ENCODE measurements at regions not wholly inside any gene's neighbourhood (a gene's known extent, or its start where the extent isn't known, plus 50 kb on each side); places are given as distances from the start of the nearest gene placed in this dataset.

DNA sequence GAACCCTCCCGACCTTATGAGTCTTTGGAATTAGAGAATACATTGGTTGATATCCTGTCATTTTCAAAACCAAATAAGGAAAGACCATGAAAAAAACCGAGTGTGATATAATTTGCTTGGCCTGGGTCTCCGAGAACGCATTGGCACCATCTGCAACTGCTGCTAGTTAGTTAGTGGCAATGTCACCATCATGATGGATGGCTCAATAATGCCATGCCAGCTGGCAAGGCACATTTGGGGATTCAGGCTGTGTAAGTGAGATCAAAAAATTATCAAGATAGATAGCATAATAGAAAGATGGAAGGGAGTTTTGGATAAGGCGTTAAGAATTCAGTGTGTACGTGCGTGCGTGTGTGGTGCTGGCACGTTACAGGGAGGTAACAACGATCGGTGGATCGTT lies 134.7 kb upstream of the TCERG1L start:
- no peak for FAIRE-seq

DNA sequence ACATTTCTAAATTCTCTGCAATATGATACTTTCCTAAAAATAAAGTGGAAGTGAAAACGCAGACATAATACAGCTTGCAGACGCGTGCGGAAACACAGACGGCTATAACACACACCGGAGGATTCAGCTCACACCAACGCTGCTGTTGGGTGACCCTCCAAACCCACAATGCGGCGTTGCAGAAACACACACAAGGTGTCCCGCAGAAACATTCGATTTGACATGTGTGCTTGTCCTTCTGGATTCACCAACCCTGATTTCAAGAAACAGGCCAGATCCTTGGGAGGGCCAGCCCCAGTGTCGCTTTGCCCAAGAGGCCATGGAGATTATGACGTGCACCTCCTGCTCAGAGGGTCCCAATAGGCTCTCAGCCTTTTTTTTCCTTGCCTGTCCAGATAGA lies 136.7 kb upstream of the TCERG1L start:
- no peak for FAIRE-seq

DNA sequence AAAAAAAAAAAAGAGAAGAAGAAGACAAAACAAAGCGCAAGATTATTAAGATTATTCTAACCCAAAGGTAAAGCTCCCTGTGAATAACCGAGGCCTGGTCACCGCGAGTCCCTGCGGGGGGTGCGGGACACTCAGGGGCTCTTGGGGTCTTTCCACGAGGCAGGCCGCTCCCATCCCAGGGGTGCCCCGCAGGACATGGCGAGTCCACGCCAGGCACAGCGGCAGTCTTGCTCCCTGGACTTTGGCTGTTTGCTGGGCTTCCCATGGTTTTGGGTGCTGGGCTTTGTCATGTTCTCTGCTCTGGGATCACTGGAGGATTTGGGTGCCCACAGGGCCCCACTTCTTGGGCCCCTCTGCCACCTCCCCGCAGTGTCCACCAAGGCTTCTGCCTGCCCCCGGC lies 137.4 kb upstream of the TCERG1L start:
- no peak for FAIRE-seq

DNA sequence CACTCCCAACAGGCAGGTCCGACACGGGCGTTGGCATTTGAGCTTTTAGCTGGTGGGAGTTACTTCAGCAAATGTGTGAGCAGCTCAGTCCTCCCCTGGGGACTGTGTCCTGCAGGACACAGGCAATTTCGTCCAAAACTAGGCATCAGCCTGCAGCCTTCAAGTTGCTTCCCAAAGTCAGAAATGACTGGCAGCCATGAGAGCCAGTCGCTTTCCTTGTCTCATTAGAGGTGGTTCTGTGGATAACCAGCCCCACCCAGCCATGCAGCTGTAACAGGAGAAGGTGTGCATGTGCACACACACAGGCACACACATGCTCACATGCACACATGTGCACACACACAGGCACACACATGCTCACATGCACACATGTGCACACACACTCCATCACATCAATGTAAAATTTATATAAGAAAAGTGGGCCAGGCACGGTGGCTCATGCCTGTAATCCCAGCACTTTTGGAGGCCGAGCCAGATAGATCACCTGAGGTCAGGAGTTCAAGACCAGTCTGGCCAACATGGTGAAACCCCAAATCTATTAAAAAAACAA lies 138.8 kb upstream of the TCERG1L start:
- FAIRE-seq: no peak

DNA sequence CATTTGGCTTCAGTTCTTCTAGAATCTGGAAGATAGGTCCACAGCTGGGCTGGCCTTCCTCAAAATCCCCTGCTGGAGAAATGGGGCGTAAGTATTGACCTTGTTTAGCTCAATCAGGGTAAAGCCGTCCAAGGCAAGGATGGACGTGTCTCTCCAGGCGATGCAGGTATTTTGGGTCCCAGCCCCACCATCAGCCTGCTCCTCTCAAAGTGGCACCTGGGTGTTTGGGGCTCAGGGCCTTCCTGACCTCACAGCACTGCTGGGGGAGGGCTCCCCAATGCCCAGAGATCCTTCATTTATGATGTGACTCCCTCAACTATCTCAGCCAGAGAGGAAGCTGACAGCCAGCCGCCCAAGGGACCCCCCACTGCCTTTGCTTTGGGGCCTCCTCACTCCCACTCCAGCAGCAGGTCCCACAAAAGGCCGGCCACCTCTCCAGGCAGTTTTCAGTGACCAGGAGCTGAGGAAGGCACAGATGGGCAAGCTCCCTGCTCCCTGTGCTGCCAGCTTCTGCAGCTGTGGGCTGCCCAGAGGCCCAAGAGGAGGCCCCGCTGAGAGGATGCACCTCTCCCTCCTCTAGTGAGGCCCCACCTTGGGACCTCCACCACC lies 140.0 kb upstream of the TCERG1L start:
- no peak for FAIRE-seq

GRCh38 chr10:131452926-131453720 lies 141.6 kb upstream of the TCERG1L start:
- FAIRE-seq: no peak

DNA sequence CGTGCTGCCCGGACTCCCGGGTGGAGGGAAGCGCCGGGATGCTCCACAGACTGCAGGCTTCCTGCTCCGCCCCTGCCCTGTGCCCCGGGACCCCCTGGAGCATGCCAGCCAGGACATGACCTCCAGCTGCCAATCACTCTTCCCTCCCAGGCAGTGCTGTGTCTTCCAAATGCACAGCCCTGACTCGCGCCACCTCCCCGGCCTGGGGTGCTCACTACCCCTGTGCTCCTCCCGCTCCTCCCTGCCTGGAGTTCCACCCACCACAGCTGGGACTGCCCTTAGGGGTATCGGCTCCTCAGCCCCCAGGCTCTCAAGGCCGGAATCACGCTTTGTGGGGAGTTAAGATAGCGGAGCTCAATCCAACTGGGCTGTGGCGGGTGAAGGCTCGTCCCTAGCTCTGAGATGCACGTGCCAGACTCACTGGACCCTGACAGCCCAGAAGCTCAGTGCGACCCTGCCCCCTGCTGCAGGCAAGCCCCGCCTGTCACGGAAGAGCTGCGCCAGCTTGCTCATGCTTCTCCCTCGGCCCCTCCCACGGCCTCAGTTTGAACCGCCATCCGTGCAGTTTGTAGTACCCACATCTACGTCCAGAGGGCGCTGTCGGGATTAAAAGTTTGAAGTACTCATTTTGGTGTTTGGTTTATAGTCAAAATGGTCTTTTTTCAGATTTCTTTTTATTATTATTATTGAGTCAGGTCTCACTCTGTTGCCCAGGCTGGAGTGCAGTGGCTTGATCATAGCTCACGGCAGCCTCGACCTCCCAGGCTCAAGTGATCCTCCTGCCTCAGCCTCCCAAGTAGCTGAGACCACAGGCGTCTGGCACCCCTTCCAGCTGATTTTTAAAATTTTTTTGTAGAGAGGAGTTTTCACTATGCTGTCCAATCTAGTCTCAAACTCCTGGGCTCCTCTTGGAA lies 142.5 kb upstream of the TCERG1L start:
- FAIRE-seq: peak; percentile 66

- no peak for FAIRE-seq
Observed at GRCh38 chr10:131456411-131456810, 144.9 kb upstream of the TCERG1L start.

- no peak for FAIRE-seq
Observed at GRCh38 chr10:131461093-131461492, 149.6 kb upstream of the TCERG1L start.

DNA sequence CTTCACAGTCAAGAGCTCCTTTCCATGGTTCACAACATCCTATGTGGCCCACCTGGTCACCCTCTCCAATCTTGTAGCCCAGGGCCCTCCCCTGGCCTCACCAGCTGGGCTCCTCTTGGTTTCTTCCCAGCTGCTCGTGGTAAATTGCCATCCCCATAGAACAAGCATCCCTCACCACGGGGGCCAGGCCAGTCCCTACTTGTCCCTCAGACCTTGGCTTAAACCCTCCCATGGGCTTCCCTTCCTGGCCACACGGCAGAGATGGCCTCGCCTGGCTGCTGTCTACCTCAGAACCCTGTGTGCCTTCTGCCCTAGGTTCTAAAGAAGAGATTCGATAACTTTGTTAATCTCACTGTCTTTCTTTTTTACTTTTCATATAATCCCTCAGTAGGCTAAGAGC lies 153.3 kb upstream of the TCERG1L start:
- no peak for FAIRE-seq

GRCh38 chr10:131469551-131469950 lies 158.0 kb upstream of the TCERG1L start:
- no peak for FAIRE-seq

DNA sequence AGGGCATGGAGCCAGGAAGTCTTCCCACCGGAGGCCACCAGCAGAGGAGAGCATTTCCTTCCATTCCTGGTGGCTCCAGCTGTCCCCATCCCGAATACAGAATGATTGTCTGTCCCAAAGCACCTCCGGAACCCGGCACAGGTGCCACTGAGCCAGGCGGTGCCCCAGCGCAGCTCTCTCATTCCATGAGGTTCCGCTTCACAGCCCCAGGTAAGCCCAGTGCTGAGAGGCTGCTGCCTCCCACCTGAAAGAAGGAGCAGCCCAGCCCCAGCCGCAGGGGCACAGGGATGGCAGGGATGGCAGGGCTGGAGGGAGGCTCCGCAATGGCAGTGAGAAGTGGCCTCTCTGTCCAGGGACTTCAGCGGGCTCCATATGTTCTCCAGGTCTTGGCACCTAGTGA lies 162.1 kb upstream of the TCERG1L start:
- no peak for FAIRE-seq

DNA sequence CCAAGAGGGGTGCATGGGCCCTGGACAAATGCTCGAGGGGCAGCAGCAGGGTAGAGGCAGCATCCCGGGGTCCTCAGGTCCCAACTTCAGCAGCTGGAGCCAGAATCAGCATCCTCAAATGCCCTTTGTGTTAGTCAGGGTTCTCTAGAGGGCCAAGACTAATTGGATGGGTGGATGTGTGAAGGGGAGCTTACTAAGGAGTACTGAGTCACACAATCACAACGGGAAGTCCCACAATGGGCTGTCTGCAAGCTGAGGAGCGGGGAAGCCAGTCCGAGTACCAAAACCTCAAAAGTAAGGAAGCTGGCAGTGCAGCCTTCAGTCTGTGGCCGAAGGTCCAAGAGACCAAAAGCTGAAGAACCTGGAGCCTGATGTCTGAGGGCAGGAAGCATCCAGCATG lies 162.9 kb upstream of the TCERG1L start:
- no peak for FAIRE-seq

DNA sequence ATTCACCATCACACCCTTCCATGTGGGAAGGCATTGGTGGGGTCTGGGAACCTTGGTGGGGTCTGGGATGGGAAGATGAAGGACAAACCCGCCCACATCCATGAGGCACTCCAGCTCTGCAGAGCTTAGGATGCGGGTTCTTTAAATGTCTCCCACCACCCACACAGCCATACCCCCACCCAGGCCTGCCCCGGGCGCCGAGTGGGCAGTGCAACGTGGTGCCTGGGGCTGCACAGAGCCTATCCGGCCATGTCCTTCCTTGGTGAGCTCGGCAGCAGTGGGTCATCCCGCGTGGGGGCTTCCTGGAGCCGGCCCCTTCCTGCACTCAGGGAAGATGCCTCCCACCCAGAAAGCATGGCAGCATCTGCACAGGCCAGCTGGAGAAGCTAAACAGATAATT lies 163.5 kb upstream of the TCERG1L start:
- FAIRE-seq: no peak

DNA sequence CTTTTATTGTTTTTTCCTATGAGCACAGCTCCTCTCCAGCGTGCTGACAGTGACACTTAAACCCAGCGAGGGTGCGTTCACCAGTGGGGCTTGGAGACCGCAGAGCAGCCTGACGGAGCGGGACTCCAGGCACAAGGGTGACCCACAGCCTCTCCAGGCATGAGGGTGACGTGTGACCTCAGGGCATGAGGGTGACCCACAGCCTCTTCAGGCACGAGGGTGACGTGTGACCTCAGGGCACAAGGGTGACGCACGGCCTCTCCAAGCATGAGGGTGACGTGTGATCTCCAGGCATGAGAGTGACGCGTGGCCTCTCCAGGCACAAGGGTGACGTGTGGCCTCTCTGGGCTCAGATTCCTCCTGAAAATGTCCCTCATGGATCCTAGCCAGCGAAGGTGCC lies 164.3 kb upstream of the TCERG1L start:
- FAIRE-seq: no peak

GRCh38 chr10:131477457-131478121 lies 166.1 kb upstream of the TCERG1L start:
- FAIRE-seq: peak; percentile 97

DNA sequence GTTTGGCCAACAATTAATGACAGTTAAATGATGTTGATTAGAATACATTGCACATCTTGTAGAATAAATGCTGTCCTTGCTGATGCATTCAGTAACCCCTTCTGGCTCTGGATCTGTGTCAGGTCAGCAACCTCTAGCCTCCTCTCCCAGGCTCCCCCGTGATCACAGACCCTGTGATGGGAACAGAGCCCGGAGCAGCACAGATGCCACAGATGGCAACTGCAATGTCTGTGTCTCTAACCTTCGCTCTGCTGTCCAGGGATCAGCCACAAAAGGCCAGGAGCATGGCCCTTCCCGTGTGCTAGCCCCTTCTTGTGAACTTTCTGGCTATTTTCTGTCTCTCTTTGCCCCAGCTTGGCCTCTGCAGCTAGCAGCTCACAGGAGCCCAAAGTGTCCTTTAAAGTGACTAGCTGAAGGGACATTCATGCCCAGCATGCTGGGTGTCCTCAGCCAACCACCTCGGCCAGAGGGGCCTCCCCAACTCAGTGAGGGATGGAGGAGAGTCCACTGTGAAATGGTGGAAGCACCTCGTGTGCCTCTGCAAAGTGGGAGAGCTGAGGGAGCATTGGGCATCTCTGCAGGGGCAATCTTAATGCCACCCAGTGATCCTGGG lies 167.0 kb upstream of the TCERG1L start:
- no peak for FAIRE-seq

- no peak for FAIRE-seq
Observed at GRCh38 chr10:131480066-131480465, 168.5 kb upstream of the TCERG1L start.

DNA sequence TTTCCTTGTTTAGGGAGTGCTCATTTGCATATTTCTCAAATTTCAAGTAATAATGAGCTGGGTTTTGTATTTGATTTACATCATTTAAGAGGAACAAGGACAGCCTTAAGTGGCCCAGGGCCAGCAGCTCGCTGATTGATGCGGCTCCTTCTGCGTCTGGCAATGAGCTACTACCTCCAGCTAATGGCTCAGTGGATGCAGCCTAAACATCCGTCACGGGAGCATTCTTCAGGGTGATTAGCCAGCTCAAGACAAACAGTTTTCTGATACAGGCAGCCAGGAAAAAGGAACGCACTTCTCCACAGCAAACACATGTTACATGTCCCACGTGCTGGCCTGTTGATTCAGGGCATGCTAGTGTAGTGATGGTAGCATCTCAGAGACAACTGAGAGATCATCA lies 169.3 kb upstream of the TCERG1L start:
- FAIRE-seq: peak; percentile 41

DNA sequence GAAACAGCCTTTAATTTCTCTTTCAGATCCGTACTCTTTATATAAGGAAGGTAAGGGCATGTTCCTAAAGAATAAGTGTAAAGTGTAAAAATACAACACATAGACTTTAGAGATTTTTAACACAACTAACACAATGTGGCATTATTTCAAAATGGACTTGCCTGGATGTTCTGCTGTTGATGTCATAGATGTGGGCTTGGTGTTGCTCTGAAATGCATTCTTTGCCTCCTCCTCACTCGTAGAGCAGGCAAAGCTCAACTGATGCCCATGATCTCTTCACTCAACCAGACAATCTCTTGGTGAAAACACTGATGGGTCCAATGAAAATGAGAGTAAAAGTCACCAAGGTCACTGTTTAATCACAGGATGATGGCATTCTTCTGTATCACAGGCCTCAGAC lies 174.2 kb upstream of the TCERG1L start:
- FAIRE-seq: no peak

GRCh38 chr10:131487822-131488221 lies 176.3 kb upstream of the TCERG1L start:
- no peak for FAIRE-seq

DNA sequence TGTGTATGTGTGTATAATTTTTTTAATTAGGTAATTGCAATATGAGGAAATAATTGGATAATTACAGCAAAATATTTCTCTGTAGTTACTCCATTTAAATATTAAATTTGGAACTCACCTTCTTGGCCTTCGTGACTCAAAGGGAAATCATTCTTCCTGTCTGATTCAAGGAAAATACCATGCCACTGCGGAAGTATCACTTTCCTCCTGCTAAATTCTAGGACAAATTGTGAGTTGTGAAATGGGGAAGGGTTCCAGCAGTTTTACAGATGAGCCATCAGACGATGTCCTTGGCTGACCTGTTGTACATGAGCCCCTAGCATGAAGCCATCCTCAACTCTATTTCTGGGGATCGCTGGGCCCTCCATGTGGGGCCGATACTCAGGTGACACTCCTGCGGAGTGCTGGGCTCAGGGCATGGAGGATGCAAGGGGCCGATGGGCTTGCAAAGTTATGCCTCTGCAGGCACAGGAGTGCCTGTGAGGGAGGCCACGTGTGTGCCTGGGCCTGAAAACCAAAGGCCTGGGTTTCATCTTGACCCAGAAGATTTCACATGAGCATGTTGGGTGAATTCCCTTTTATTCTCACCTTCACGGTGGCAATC lies 179.6 kb upstream of the TCERG1L start:
- FAIRE-seq: no peak
